GM03348 (cell line): ENCODE measurements at regions not wholly inside any gene's neighbourhood (a gene's known extent, or its start where the extent isn't known, plus 50 kb on each side); places are given as distances from the start of the nearest gene placed in this dataset.

Experiments
- DNase-seq: peaks from one replicate; pipeline ENCODE4 v3.0.0; 2012; ENCODE audit warnings: low spot score

DNA sequence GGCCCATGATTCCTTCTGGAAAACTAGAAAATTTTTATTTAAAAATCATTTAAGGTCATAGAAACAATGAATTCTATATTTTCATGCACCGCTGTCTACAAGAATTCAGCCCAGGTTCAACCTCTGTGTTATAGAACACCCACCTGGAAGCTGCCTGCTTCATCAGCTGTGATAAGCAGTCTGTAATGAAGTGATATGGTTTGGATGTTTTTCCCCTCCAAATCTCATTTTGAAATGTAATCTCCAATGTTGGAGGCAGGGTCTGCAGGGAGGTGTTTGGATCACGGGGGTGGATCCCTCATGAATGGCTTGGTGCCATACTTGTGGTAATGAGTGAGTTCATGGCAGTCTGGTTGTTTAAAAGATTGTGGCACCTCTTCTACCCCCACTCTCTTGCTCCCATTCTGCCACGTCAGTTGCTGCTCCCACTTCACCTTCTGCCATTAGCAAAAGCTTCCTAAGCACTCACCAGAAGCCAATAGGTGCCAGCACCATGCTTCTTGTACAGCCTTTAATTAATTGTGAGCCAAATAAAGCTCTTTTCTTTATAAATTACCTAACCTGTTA is 55.6 kb downstream of the MRPL32 start:
- no peak for DNase-seq

GRCh38 chr7:42991024-42991423 is 58.8 kb downstream of the MRPL32 start:
- DNase-seq, result no peak

DNA sequence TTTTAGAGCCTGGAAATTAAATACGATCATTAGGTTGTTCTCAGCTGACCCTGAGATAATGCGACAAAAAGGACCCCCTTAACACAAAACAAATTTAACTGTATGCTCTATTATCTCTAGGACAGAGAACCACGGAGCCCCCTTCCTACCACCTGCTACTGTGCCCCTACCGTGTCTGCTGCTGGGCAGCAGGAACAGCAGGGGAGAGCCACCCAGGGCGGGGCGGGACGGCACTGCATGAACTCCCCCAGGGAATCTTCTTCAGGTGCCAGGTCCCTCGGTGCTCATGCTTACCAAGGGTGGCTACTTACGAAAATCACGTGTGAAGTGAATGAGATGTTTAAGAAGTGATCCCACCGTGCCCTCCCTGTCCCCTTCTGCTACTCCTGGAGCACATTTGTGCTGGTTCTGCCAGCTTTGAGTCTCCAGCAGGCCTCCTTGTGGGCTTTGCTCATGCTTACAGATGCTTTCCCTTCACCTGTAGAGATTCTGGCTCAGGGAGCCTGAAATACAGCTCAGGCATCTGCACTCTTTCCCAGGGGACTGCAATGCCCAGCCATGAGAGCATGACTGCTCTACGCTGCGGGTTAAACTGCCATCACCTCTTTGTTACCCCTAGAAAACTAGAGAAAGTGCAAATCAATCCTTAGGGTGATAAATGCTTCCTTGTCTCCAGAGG is 59.9 kb downstream of the MRPL32 start:
- no peak for DNase-seq

DNA sequence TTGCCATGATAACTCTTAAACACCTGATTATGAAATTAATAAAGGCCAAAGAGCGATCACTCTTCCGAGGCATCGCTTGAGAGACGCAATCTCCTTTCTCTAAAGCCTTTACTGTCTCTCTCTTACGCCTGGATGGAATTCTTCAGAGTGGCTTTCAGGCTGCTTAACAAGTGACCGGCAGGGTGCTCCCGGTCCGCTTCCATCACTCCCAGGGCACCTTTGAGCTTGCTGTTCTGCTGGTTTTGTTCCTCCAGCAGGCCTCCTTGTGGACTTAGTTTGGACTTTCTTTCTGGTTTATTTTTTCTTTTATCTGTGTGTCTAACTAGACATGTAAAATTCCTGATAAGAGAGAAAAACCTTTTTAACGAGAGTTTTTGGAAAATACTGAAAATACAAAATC is 60.9 kb downstream of the MRPL32 start:
- no peak for DNase-seq

- no peak for DNase-seq
Observed at GRCh38 chr7:42994096-42994495, 61.9 kb downstream of the MRPL32 start.

DNA sequence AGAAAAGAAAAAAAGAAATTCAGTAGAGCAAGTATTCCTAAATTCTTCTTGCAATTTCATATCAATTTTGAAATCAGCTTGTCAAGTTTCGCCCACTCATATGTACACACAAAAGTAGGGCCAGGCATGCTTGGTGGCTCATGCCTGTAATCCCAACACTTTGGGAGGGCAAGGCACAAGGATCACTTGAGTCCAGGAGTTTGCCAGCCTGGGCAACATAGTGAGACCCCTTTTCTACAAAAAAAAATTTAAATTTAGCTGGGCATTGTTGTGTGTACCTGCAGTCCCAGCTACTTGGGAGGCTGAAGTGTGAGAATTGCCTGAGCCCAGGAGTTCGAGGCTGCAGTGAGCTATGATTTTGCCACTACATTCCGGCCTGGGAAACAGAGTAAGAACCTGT is 65.4 kb downstream of the MRPL32 start:
- DNase-seq, result no peak

DNA sequence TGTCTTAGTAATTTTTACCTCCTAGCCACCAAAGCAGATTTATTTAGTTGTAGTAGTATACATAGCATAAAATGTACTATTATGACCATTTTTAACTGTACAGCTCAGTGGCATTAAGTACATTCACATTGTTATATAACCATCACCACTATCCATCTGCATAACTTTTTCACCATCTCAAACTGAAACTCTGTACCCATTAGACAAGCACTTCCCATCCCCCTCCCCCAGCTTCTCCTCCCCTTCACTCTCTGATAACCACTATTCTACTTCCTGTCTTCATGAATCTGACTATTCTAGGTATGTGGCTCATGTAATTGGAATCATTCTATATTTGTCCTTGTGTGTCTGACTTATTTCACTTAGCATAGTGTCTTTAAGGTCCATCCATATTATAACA is 71.9 kb downstream of the MRPL32 start:
- DNase-seq, result no peak

DNA sequence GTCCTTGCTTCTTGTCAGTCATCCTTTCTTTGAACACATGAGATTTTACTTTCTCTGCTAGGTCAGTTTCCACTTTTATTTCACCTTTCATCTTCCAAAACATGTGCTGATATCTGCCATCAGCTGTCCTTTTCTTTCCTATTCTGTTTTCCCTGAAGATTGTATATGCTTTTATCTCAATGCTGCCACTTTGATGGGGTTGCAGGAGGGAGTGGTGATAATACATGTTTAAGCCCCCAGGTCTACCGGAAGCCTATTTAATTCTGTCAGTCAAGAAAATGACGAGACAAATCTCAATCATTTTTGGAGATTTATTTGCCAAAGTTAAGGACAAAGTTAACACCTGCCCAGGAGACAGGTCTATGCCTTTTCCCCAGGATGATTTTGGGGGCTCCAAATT is 73.8 kb downstream of the MRPL32 start:
- no peak for DNase-seq

- no peak for DNase-seq
Observed at GRCh38 chr7:43010061-43010460, 77.9 kb downstream of the MRPL32 start.

DNA sequence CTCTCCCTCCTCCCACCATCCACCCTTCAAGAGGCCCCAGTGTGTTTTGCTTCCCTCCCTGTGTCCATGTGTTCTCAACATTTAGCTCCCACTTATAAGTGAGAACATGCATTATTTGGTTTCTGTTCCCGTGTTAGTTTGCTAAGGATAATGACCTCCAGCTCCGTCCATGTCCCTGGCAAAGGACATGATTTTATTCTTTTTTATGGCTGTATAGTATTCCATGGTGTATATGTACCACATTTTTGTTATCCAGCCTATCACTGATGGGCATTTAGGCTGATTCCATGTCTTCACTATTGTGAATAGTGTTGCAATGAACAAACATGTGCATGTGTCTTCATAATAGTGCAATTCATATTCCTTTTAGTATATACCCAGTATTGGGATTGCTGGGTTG is 79.7 kb downstream of the MRPL32 start:
- DNase-seq, result no peak

- DNase-seq, result no peak
Observed at GRCh38 chr7:43014406-43014805, 82.2 kb downstream of the MRPL32 start.

DNA sequence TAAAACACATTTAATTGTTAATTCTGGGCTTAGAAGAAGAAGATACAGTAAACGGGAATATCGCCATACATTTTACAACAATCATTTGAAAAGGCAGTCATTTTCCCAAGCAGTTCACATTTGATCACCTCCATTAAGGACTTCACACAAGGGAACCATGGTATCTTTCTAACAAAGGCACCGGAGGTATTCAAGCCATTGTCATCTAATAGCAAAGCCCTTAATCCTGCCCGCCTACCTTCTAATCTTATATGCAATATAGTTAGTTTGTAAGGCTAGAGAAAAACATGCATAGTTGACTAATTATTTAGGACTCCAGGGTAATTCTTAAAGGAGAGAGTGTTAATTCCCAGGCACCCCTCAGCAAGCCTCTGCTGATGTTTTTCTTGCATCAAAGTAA is 83.1 kb downstream of the MRPL32 start:
- no peak for DNase-seq

- no peak for DNase-seq
Observed at GRCh38 chr7:43018446-43018845, 86.3 kb downstream of the MRPL32 start.

- no peak for DNase-seq
Observed at GRCh38 chr7:43021431-43021830, 89.3 kb downstream of the MRPL32 start.

DNA sequence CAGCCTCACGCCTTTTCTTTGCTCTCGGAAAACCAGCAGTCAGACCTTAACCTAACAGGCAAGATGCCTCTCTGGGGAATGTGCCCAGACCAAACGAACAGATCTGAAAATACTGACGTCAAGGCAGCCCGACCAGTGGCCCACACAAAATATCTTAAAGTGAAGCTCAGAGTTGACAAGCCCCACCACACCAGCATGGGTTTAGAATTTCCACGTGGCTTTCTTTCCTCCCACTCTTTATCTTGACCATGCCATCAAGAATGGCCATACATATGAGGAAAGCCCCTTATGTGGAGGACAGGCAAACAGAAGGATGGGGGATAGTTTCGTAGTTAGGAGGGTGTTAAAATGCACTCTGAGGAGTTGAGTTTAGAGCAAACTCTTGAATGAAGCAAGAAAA is 89.8 kb downstream of the MRPL32 start:
- no peak for DNase-seq

DNA sequence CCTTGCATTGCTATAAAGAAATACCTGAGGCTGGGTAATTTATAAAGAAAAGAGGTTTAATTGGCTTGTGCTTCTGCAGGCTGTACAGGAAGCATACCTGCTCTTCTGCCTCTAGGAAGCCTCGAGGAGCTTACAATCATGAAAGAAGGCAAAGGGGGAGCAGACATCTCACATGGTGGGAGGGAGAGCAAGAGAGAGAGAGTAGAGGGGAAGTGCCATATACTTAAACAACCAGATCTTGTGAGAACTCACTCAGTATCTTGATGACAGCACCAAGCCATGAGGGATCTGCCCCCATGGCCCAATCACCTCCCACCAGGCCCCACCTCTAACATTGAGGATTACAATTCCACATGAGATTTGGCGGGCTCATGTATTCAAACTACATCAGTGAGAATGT is 79.1 kb upstream of the HECW1 start:
- no peak for DNase-seq

DNA sequence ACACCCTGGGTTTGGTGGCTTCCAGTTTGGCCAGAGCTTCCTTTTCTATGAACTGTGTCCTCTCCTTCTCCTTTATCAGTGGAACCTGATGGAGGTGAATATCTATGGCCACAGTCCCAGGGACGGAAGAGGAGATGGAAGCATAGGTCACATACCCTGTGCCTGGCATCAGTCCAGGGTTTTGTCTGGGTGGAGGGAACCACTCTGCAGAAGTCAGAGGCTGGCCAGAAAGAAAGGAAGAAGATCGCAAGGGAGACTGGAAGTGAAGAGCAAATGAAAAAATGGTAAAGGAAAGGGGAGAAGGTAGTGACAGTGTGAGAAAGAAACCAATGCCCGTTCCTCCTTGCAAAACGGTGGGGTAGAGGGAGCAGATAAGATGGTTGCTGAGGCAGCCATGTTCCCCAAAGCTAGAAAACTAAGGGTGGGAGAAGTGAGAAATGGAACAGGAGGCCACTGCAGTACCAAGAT is 77.9 kb upstream of the HECW1 start:
- DNase-seq, result no peak

DNA sequence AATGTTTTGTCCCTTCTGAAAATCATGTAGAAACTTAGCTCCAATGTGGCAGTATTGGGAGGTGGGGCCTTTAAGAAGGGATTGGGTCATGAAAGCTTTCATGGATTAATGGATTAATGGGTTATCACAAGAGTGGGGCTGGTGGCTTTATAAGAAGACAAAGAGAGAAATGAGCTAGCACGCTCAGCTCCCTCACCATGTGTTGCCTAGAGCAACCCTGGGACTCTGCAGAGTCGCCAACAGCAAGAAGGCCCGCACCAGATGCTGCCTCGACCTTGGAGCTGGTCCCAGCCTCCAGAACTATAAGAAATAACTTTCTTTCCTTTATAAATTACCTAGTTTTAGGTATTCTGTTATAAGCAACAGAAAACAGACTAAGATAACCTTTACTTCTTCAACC is 74.9 kb upstream of the HECW1 start:
- no peak for DNase-seq

GRCh38 chr7:43038254-43038653 is 74.2 kb upstream of the HECW1 start:
- peak; percentile 59 for DNase-seq

GRCh38 chr7:43039346-43039745 is 73.1 kb upstream of the HECW1 start:
- DNase-seq, result peak; percentile 13

GRCh38 chr7:43040461-43040860 is 72.0 kb upstream of the HECW1 start:
- DNase-seq, result no peak

GRCh38 chr7:43041105-43041504 is 71.3 kb upstream of the HECW1 start:
- no peak for DNase-seq

GRCh38 chr7:43041724-43042123 is 70.7 kb upstream of the HECW1 start:
- no peak for DNase-seq

- no peak for DNase-seq
Observed at GRCh38 chr7:43042302-43042701, 70.1 kb upstream of the HECW1 start.
